Kidney glomerular epithelial cell (primary cell): ENCODE measurements at regions not wholly inside any gene's neighbourhood (a gene's known extent, or its start where the extent isn't known, plus 50 kb on each side); places are given as distances from the start of the nearest gene placed in this dataset.

Experiments
- DNase-seq: peaks from one replicate; lab custom pipeline; 2025; lab: John Stamatoyannopoulos, UW

GRCh38 chr11:105332171-105332570 is 192.6 kb upstream of the CARD18 start:
- no peak for DNase-seq

GRCh38 chr11:105328061-105328460 is 188.5 kb upstream of the CARD18 start:
- DNase-seq = no peak

- no peak for DNase-seq
Observed at GRCh38 chr11:105324156-105324555, 184.6 kb upstream of the CARD18 start.

- DNase-seq = no peak
Observed at GRCh38 chr11:105321696-105322095, 182.1 kb upstream of the CARD18 start.

- no peak for DNase-seq
Observed at GRCh38 chr11:105315287-105315686, 175.7 kb upstream of the CARD18 start.

- DNase-seq = no peak
Observed at GRCh38 chr11:105312266-105312665, 172.7 kb upstream of the CARD18 start.

GRCh38 chr11:105298630-105299029 is 159.1 kb upstream of the CARD18 start:
- no peak for DNase-seq

GRCh38 chr11:105298174-105298573 is 158.6 kb upstream of the CARD18 start:
- no peak for DNase-seq

- DNase-seq = peak; percentile 34
Observed at GRCh38 chr11:105297463-105297862, 157.9 kb upstream of the CARD18 start.

GRCh38 chr11:105296806-105297205 is 157.2 kb upstream of the CARD18 start:
- DNase-seq = no peak

GRCh38 chr11:105296386-105296785 is 156.8 kb upstream of the CARD18 start:
- DNase-seq = no peak

GRCh38 chr11:105282658-105283057 is 143.1 kb upstream of the CARD18 start:
- no peak for DNase-seq

GRCh38 chr11:105274631-105275030 is 135.1 kb upstream of the CARD18 start:
- DNase-seq = no peak

GRCh38 chr11:105273660-105274280 is 134.2 kb upstream of the CARD18 start:
- no peak for DNase-seq

- DNase-seq = no peak
Observed at GRCh38 chr11:105269862-105270261, 130.3 kb upstream of the CARD18 start.

GRCh38 chr11:105268404-105269062 is 129.0 kb upstream of the CARD18 start:
- DNase-seq = no peak

GRCh38 chr11:105265845-105266244 is 126.3 kb upstream of the CARD18 start:
- DNase-seq = no peak

- no peak for DNase-seq
Observed at GRCh38 chr11:105260976-105261375, 121.4 kb upstream of the CARD18 start.

GRCh38 chr11:105245781-105246315 is 106.3 kb upstream of the CARD18 start:
- DNase-seq = no peak

GRCh38 chr11:105244160-105244825 is 104.7 kb upstream of the CARD18 start:
- DNase-seq = peak; percentile 70

- DNase-seq = no peak
Observed at GRCh38 chr11:105241136-105241535, 101.6 kb upstream of the CARD18 start.

- no peak for DNase-seq
Observed at GRCh38 chr11:105236664-105237063, 97.1 kb upstream of the CARD18 start.

GRCh38 chr11:105233285-105233684 is 93.7 kb upstream of the CARD18 start:
- no peak for DNase-seq
